Heart left ventricle (tissue), 16 donors: ENCODE measurements at regions not wholly inside any gene's neighbourhood (a gene's known extent, or its start where the extent isn't known, plus 50 kb on each side); places are given as distances from the start of the nearest gene placed in this dataset.

Experiments
- ATAC-seq, 4 donors: fragments of 200-7000 bp; cut with Tn5 transposase; one replicate each; pipeline ENCODE4 v1.9.1; 2020 to 2022; ENCODE audit warnings: moderate library complexity in 4 of 4, mild to moderate bottlenecking in 3 of 4, moderate number of reproducible peaks in 1 of 4
- DNase-seq, 5 donors: peaks; one replicate each; pipeline ENCODE4 v3.0.0-alpha.2; 2020
- H3K27ac ChIP-seq, 12 donors: fragments of 200-600 bp; sonication (generic) in 4 of 12; one replicate each; pipeline versions ENCODE4 v1.5.0 to v1.8.0; 2016 to 2022; ENCODE audit warnings: mild to moderate bottlenecking in 2 of 12
- H3K27me3 ChIP-seq, 9 donors: fragments of 200-600 bp; sonication (generic) in 2 of 9; one replicate each; pipeline versions ENCODE4 v1.5.1 to v1.8.0; 2016 to 2022; ENCODE audit warnings: mild to moderate bottlenecking in 3 of 9
- H3K36me3 ChIP-seq, 9 donors: fragments of 200-600 bp; sonication (generic) in 2 of 9; one replicate each; pipeline versions ENCODE4 v1.5.0 to v1.8.0; 2018 to 2022; ENCODE audit warnings: mild to moderate bottlenecking in 2 of 9
- H3K4me1 ChIP-seq, 12 donors: fragments of 200-600 bp; sonication (generic) in 4 of 12; one replicate each; pipeline versions ENCODE4 v1.5.0 to v1.8.0; 2016 to 2022; ENCODE audit warnings: mild to moderate bottlenecking in 3 of 12
- H3K4me3 ChIP-seq, 12 donors: fragments of 200-600 bp; sonication (generic) in 4 of 12; one replicate each; pipeline versions ENCODE4 v1.5.0 to v1.8.0; 2017 to 2022; ENCODE audit warnings: mild to moderate bottlenecking in 9 of 12, moderate library complexity in 4 of 12
- H3K9me3 ChIP-seq, 12 donors: fragments of 200-600 bp; sonication (generic) in 4 of 12; one replicate each; pipeline versions ENCODE4 v1.5.0 to v1.8.0; 2016 to 2022; ENCODE audit warnings: mild to moderate bottlenecking in 1 of 12
- CTCF ChIP-seq, 12 donors: fragments of 200-600 bp; sonication (generic) in 4 of 12; IDR thresholded peaks; one replicate each; pipeline versions ENCODE4 v1.5.0 to v1.8.0; 2018 to 2022; ENCODE audit warnings: antibody characterized with exemption in 12 of 12, mild to moderate bottlenecking in 5 of 12
- POLR2A ChIP-seq, 2 donors: fragments of 450-650 bp; IDR thresholded peaks; one replicate each; pipeline ENCODE4 v1.6.1; 2017; ENCODE audit warnings: antibody characterized with exemption in 2 of 2, mild to moderate bottlenecking in 2 of 2, moderate library complexity in 2 of 2
- WGBS, 4 donors: extraction: QIAGEN DNeasy Blood & Tissue Kit in 2 of 4; methylation state at CpG; one replicate each; pipeline versions ENCODE4 v1.1.5 to v1.1.7; 2013 to 2018; 5-methylcytosine and 5-hydroxymethylcytosine counted together
- intact Hi-C, 10 donors: fragments of 100-400 bp; cut with DNase I; formaldehyde crosslinking; loops; one replicate each; pipeline versions ENCODE4 v1.11.1 to v1.14.2; 2022
- donor health status: ischemic (EF 13 %, LVEDD 7.1; RV severe dilation, severe dysfunction).
- donor health status: healthy with polysubstance abuse.
- donor health status: DM: no; HTN: yes; CAD: no.
- donor health status: DM: no; HTN: no; CAD: no.
- donor health status: ischemic (EF 25% LVEDD 6.9; RV normal size, moderate dysfunction).
- donor health status: ischemic (EF 25% LVEDD 5.7; RV mildly dilated, moderate dysfunction).
- donor health status: healthy.
- donor health status: DM: yes; HTN: yes; CAD: no.
- donor health status: ischemic (EF 35%, LVEDD 5.7; RV mildly dilated, moderate dysfunction).
- donor health status: nonischemic (EF 11% LVEDD 7.7; RV severe dilation, severe dysfunction).
- donor health status: DM: yes; HTN: yes; CAD: no.
- donor health status: PGD.
- donor health status: ischemic (EF 29% LVEDD 5.4; RV normal size, mild dysfunction).
- donor health status: nonischemic (EF 23%, LVEDD 6.1; RV moderate dilation, normal function).

- no peak overlapping the region for H3K27ac ChIP-seq
- DNase-seq: no peak
- WGBS, 4 donors: 75 to 100% (median 92%) methylated on average over 1 of the region's 1 CpG
- no peaks in the 10 kb centered on the region for H3K9me3 ChIP-seq
- peaks cover 0 to 17% (median 0%) of the 10 kb centered on the region in 9 donors for H3K27me3 ChIP-seq
- H3K36me3 ChIP-seq: no peaks in the 10 kb centered on the region
- no peak overlapping the region for H3K4me3 ChIP-seq
- no peak for ATAC-seq
- intact Hi-C loops: no loop called here
- TF ChIP-seq POLR2A (IDR thresholded peaks at IDR 0.05) (no peak), CTCF (IDR thresholded peaks at IDR 0.05) (no peak)
- H3K4me1 ChIP-seq: no peaks in the 10 kb centered on the region
Measured at GRCh38 chr19:31591258-31591657, 242.0 kb upstream of the TSHZ3 start.

- H3K27ac ChIP-seq: no peak overlapping the region
- WGBS, 4 donors: 88 to 93% (median 90%) methylated on average over 14 of the region's 14 CpGs
- TF ChIP-seq CTCF (IDR thresholded peaks at IDR 0.05): no peak
- TF ChIP-seq POLR2A (IDR thresholded peaks at IDR 0.05): no peak
- ATAC-seq (no peak), DNase-seq (no peak)
- no peaks in the 10 kb centered on the region for H3K9me3 ChIP-seq
- no peaks in the 10 kb centered on the region for H3K36me3 ChIP-seq
- H3K27me3 ChIP-seq: peaks cover 0 to 17% (median 0%) of the 10 kb centered on the region in 9 donors
- no peak overlapping the region for H3K4me3 ChIP-seq
- H3K4me1 ChIP-seq: no peaks in the 10 kb centered on the region
- intact Hi-C loops: no loop called here
Measured at GRCh38 chr19:31592456-31592855, 243.2 kb upstream of the TSHZ3 start.

GRCh38 chr19:31594701-31595100, 245.5 kb upstream of the TSHZ3 start:
- WGBS, 4 donors: 61 to 64% (median 63%) methylated on average over 6 of the region's 6 CpGs
- Histone ChIP-seq H3K27ac (no peak overlapping the region), H3K9me3 (no peaks in the 10 kb centered on the region), H3K4me3 (no peak overlapping the region), H3K36me3 (no peaks in the 10 kb centered on the region), H3K27me3 (peaks cover 0 to 10% (median 0%) of the 10 kb centered on the region in 9 donors), H3K4me1 (no peaks in the 10 kb centered on the region)
- DNase-seq: no peak
- intact Hi-C loops: no loop called here
- no peak for ATAC-seq
- TF ChIP-seq CTCF (IDR thresholded peaks at IDR 0.05) (no peak), POLR2A (IDR thresholded peaks at IDR 0.05) (no peak)

- DNase-seq: no peak
- Histone ChIP-seq H3K27ac (no peak overlapping the region), H3K4me1 (no peaks in the 10 kb centered on the region), H3K4me3 (no peak overlapping the region), H3K27me3 (peaks cover 0 to 4% (median 0%) of the 10 kb centered on the region in 9 donors), H3K9me3 (no peaks in the 10 kb centered on the region), H3K36me3 (no peaks in the 10 kb centered on the region)
- intact Hi-C loops: no loop called here
- TF ChIP-seq CTCF (IDR thresholded peaks at IDR 0.05) (no peak), POLR2A (IDR thresholded peaks at IDR 0.05) (no peak)
- no peak for ATAC-seq
- WGBS, 4 donors: 67 to 82% (median 76%) methylated on average over 4 of the region's 4 CpGs
Measured at GRCh38 chr19:31595521-31595920, 246.3 kb upstream of the TSHZ3 start.
